ENCODE measurements at regions not wholly inside any gene's neighbourhood (a gene's known extent, or its start where the extent isn't known, plus 50 kb on each side); places are given as distances from the start of the nearest gene placed in this dataset.

GRCh38 chr15:31845791-31846190, 184.5 kb upstream of the CHRNA7 start:
- TF ChIP-seq CTCF (IDR thresholded peaks at IDR 0.05) (no peak), POLR2A (IDR thresholded peaks at IDR 0.05) (no peak)
